ENCODE measurements at regions not wholly inside any gene's neighbourhood (a gene's known extent, or its start where the extent isn't known, plus 50 kb on each side); places are given as distances from the start of the nearest gene placed in this dataset.

DNA sequence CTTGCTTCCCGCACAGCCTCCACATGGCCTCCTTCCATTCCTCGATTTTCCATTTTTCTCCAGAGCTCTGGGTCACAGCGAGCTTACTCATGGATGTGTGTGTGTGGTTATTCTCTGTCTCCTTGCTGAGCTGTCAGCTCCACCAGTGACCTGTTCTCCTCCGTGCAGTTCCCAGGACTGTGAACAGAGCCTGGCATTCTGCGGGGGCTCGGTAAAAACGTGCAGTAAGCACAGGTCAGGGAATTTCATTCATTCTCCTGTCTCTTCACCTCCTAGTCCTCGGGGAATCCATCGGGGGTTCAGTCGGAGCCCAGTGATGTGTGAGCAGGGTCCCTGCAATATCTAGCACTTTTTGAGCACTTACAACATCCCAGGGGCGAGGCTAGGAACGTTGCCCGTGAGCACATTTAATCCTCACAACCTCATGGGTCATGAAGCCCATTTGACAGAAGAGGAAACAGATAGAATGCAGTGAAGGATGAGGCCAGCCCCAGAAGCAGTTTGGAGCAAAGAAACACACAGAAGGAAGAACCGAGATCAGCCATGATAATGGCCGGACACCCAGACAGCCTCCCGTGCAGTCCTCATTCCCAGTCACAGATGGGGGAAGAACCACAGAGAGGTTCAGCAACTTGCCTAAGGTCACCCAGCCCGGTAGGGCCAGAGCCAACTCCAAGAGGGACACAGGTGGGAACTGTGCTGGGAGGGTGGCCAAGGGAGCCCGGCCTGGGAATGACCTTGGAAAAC lies 183.2 kb upstream of the GSE1 start:
- DNase-seq, result no peak

DNA sequence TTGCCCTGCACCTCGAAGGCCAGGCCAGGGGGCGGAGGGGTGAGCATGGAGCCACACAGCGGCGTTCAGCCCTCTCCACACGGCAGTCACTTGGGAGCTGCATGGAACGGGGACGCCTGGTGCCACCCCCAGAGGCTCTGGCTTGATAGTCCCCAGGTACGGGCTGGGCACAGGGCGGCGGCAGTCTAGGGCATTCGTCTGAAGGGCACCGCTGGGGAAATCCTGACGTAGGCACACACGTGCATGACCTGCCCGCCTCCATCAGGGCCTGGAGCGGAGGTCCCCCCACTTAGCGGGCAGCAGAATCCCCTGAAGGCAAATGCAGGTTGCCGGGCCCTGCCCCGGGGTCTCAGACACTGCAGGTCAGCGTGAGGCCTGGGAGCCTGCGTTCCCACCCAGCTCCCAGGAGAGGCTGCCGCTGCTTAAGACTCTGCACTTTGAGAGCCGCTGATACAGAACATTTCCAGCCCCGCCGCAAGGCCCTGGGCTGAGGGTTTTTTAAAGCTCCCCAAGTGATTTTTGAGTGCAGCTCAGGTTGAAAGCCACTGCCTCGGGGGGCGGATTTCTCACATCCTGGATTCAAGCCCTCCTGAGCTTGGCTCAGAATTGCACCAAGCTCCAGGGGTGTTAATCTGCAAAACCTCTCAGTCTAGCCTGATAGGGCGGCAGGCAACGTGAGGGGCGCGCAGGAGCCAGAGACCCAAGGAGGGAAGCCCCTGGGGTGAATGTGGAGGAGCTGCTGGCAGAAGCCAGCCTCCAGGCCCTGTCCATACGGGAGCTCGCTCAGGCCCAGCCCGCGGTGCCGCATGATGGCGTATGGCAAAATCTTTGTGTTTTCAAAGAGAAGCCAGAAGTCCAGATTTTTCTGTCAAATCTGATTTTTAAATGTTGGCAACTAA lies 182.3 kb upstream of the GSE1 start:
- DNase-seq, result no peak

DNA sequence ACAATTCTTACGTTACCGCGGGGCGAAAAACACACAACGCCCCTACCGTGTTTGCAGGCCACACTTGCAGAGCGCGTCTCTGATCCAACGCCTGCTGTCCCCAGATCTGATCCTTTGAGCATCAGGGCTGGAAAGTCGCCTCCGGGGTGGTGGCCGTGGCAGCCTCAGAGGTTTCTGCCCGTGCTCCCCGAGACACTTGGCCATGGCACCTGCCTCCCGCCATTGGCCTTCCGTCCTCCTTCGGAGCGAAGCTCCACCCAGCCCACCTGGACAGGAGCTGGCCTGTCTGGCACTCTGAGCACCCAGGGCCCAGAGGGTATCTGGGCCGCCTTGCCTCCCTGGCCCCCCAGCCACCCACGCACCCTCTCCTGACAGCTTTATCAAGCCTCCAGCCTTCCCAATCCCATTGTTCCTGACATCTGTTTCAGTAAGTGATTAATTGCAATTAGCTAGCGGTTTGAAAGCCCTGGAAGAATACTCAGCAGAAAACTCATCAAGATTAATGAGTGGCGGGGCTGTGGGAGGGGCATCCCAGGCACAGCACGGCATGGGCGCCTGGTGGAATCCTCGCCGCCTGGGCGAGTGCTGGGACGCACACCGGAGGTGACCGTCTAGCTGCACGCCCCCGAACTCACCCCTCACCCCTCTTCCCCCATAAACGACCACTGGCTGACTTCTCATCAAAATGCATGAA lies 181.5 kb upstream of the GSE1 start:
- DNase-seq, result no peak

GRCh38 chr16:85432606-85433005 lies 180.5 kb upstream of the GSE1 start:
- DNase-seq, result no peak

GRCh38 chr16:85433477-85433876 lies 179.6 kb upstream of the GSE1 start:
- DNase-seq, result no peak

DNA sequence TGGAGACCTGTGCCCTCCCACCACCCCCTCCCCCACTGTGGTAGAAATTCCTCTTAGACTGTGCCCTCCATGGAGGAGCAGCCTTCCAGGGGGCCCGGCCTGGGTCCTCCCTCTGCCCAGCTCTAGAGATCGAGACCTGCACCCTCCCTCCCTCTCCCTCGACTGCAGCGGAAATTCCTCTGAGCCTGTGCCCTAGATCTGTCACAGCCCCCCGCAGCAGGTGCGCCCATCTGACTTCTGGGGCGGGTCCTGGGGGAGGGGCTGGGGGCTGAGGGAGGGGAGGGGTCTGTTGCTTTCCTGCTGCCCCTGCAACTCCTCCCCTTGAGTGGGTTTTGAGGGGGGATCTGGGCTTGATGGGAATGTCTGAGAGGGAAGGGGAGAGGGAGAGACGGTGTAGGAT lies 177.8 kb upstream of the GSE1 start:
- DNase-seq, result no peak

GRCh38 chr16:85435700-85436099 lies 177.4 kb upstream of the GSE1 start:
- DNase-seq, result no peak

- DNase-seq, result no peak
Measured at GRCh38 chr16:85436207-85436606, 176.9 kb upstream of the GSE1 start.

GRCh38 chr16:85436636-85437165 lies 176.4 kb upstream of the GSE1 start:
- DNase-seq, result no peak

GRCh38 chr16:85437166-85438052 lies 175.7 kb upstream of the GSE1 start:
- no peak for DNase-seq

- no peak for DNase-seq
Measured at GRCh38 chr16:85438981-85439685, 174.0 kb upstream of the GSE1 start.

GRCh38 chr16:85440744-85441143 lies 172.4 kb upstream of the GSE1 start:
- DNase-seq, result no peak

DNA sequence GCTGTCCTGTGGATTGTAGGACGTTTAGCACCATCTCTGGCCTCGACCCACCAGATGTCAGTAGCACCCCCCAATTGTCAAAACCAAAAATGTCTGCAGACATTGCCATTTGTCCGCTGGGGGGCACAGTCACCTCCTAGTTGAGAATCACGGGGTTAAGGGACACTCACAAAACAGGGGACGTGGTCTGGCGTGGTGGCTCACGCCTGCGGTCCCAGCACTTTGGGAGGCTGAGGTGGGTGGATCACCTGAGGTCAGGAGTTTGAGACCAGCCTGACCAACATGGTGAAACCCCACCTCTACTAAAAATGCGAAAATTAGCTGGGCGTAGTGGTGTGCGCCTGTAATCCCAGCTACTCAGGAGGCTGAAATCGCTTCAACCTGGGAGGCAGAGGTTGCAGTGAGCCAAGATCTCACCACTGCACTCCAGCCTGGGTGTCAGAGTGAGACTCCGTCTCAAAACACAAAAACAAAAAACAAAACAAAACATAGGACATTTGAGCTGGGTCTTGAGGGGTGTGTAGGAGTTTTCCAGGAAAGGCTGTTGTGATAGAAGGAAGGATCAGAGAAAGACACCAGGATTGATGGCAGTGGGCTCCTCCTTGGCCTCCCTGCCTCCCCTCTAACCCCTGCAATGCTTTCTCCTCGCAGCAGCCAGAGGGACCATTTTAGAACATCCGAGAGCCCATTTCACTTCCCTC lies 171.8 kb upstream of the GSE1 start:
- no peak for DNase-seq

DNA sequence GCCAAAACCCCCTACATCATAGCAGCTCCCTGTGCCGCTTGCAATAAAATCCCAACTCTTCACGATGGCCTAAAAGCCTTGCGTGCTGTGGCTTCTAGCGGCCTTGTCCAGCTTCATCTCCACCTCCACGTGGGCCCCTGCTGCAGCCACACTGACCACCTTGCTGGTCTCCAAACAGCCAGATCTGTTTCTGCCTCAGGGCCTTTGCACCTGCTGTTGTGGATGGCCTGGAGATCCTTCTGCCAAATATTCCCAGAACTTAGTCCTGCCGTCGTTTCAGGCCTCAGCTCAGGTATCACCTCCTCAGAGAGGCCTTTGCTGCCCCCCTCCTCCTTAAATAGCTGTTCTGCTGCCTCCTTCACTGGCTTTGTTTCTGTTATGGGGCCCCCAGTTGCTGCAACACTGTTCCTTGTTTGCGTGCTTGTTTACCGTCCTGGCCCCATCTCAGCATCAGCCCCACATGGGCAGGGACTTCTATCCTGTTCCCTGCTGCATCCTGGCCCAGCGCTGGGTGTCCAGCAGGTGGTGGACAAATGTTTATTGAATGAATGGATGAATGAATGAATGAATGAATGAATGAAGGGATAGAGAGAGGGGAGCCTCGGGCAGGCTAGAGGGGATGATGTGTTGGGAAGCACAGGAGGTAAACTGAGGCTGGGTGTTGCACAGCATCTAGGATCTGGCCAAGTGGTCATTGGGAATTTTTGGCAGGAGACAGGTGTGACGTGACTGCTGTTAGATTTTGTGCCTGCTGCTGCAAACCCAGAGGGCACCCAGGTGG lies 171.0 kb upstream of the GSE1 start:
- DNase-seq, result no peak

- DNase-seq, result no peak
Measured at GRCh38 chr16:85443116-85443515, 170.0 kb upstream of the GSE1 start.

DNA sequence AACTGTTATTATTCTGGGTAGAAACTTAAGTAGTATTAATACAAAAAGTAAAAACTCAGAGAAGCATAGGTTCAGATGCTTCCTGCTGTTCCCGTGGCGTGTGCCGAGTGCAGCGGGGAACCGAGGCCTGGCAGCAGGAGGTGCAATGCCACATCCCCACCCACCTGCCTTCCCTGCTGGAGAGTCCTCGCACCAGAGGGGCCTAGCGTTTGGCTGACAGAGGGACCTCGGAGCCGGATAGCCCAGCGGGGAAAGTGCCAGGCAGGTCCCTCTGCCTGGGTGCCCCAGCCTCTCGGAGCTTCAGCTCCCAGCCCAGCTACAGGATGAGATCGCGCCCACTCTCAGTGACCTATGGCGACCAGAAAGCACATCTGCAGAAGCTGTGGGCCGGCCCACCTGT lies 169.6 kb upstream of the GSE1 start:
- no peak for DNase-seq

DNA sequence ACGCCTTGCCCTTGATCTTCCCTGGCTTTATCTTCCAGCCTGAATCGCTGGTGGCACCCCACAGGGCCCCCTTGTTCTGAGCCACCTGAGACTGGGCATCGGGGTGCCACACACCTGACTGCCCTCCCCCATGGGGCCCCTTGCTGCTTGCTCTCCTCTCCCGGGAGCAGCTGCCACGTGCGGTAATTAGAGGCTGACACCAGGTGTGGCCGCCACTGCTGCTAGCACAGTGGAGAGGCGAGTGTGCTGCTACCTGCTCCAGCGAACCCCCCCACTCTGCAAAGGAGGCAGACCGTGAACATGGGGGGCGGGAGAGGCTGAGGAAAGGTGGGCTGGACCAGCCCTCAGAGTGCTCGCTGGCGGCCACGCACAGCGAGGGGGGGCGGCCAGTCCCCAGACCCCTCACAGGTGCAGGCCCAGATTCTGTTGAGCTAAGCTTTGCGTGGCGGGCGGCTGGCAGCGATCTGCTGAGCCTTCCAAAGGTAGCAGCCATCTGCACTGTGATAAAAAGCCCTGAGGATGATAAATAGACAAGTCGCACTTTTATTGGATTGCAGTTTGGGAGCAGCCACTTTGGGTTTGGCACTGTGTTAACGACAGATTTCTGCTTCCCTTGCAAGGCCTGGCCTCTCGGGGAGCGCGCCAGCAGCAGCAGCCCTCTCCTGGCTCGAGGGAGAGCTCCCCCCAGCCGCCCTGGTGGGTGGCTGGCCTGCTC lies 167.9 kb upstream of the GSE1 start:
- no peak for DNase-seq

- no peak for DNase-seq
Measured at GRCh38 chr16:85445779-85446222, 167.3 kb upstream of the GSE1 start.

DNA sequence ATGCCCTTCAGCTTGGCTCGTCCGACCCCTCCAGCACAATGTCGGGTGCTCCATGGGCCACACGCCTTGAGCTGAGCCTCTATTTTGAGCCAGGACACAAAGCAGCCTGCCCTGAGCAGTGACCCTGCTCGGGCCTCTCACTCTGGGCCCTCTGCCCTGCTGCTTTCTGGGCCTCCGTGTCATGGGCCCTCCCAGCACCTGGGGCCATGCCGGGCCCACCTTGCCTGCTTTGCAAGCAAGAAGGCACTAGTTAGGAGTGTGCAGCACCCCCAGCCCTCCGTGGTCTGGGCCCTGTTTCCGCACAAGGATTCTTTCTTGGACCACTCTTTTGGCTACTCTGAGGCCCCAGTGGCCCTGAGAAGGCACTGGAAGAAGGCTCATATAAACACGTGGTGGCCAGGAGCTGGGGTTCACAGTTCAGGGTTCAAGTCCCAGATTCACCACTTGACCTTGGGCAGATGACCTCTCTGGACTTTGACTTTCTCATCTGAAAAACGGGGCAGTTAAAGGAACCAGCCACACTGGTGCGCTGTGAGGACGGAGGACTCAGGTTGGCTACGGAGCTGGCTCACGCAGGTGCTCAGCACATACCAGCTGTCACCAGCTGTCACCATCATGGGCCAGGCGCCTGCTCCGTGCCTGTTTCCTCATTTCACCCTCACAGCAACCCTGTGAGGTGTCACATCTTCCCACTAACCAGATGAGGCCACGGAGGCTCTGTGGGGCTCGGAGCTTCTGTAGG lies 166.0 kb upstream of the GSE1 start:
- DNase-seq, result no peak

All from SW 1271 (cell line).